Mesendoderm (in vitro differentiated cells): ENCODE measurements at regions not wholly inside any gene's neighbourhood (a gene's known extent, or its start where the extent isn't known, plus 50 kb on each side); places are given as distances from the start of the nearest gene placed in this dataset.
A peak's percentile ranks its signal among the peaks of the same experiment; 100 is the strongest.

ENCODE experiments used
- DNase-seq: peaks from one replicate; pipeline ENCODE4 v3.0.0; 2013
- H2AK5ac ChIP-seq: 2 replicates; pipeline ENCODE4 v1.6.1; 2013; ENCODE audit warnings: low read length, inconsistent platforms
- H2BK120ac ChIP-seq: 2 replicates; pipeline ENCODE4 v1.6.1; 2013; ENCODE audit warnings: low read depth, mild to moderate bottlenecking, low read length, moderate library complexity, mixed read lengths
- H2BK15ac ChIP-seq: replicated peaks from 2 replicates; pipeline ENCODE4 v1.6.1; 2013; ENCODE audit warnings: low read depth, mild to moderate bottlenecking, moderate library complexity
- H2BK5ac ChIP-seq: 2 replicates; pipeline ENCODE4 v1.6.1; 2013; ENCODE audit warnings: low read length, inconsistent platforms
- H3K18ac ChIP-seq: 2 replicates; pipeline ENCODE4 v1.6.1; 2013; ENCODE audit warnings: mild to moderate bottlenecking, low read length, mixed read lengths
- H3K23ac ChIP-seq: one replicate; pipeline ENCODE4 v1.6.1; 2013; ENCODE audit warnings: low read length
- H3K27ac ChIP-seq: 2 replicates; pipeline ENCODE4 v1.5.1; 2013; ENCODE audit warnings: low read depth, mild to moderate bottlenecking, inconsistent platforms, low read length, moderate library complexity
- H3K27me3 ChIP-seq: 2 replicates; pipeline ENCODE4 v1.6.1; 2013; ENCODE audit warnings: low read length, control low read depth, mild to moderate bottlenecking, inconsistent platforms; ENCODE audit not compliant: insufficient read depth, poor library complexity
- H3K36me3 ChIP-seq: 2 replicates; pipeline ENCODE4 v1.6.1; 2013; ENCODE audit warnings: low read length, inconsistent platforms; ENCODE audit not compliant: control insufficient read depth, insufficient read depth
- H3K4ac ChIP-seq: one replicate; pipeline ENCODE4 v1.6.1; 2013; ENCODE audit warnings: low read depth, mild to moderate bottlenecking, low read length, moderate library complexity
- H3K4me1 ChIP-seq: 2 replicates; pipeline ENCODE4 v1.6.1; 2013; ENCODE audit warnings: low read depth, low read length, inconsistent platforms; ENCODE audit not compliant: control insufficient read depth
- H3K4me2 ChIP-seq: 2 replicates; pipeline ENCODE4 v1.6.1; 2013; ENCODE audit warnings: low read length
- H3K4me3 ChIP-seq: 2 replicates; pipeline ENCODE4 v1.5.1; 2013; ENCODE audit warnings: mild to moderate bottlenecking, low read length
- H3K56ac ChIP-seq: one replicate; pipeline ENCODE4 v1.6.1; 2013; ENCODE audit warnings: low read length
- H3K79me1 ChIP-seq: 2 replicates; pipeline ENCODE4 v1.6.1; 2013; ENCODE audit warnings: low read length, inconsistent platforms
- H3K79me2 ChIP-seq: 2 replicates; pipeline ENCODE4 v1.6.1; 2013; ENCODE audit warnings: mild to moderate bottlenecking, low read length; ENCODE audit not compliant: control insufficient read depth, insufficient read depth
- H3K9ac ChIP-seq: 2 replicates; pipeline ENCODE4 v1.6.1; 2013; ENCODE audit warnings: low read length, inconsistent platforms
- H4K5ac ChIP-seq: one replicate; pipeline ENCODE4 v1.6.1; 2013; ENCODE audit warnings: low read length
- H4K8ac ChIP-seq: one replicate; pipeline ENCODE4 v1.6.1; 2013; ENCODE audit warnings: low read depth, mild to moderate bottlenecking, control low read depth, low read length, moderate library complexity
- WGBS: extraction: QIAGEN DNeasy Blood & Tissue Kit; methylation state at CpG from one replicate; pipeline ENCODE4 v1.1.7; 2013; ENCODE audit warnings: low lambda C conversion rate, missing lambda C conversion rate; ENCODE audit not compliant: insufficient coverage; ENCODE audit errors: extremely low coverage; 5-methylcytosine and 5-hydroxymethylcytosine counted together

DNA sequence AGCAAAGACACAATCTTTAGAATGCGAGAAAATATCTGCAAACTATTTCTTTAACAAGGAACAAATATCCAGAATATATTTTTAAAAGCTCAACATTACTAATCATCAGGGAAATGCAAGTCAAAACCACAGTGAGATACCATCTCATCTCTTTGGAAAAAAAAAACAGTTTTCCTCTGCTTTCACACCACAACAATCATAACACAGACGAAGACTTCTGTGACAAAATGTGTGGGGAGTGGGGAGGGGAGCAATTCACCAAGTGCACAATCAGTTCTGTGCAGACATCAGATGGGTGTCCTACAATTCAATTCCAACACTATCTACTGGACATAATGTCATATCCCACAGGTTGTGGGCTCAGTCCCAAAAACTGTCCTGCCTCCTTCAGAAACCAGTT is 293.2 kb upstream of the SLC7A11 start:
- WGBS, result no CpG with 5 or more reads among the region's 2 CpGs
- H3K18ac ChIP-seq, result no peak overlapping the region

DNA sequence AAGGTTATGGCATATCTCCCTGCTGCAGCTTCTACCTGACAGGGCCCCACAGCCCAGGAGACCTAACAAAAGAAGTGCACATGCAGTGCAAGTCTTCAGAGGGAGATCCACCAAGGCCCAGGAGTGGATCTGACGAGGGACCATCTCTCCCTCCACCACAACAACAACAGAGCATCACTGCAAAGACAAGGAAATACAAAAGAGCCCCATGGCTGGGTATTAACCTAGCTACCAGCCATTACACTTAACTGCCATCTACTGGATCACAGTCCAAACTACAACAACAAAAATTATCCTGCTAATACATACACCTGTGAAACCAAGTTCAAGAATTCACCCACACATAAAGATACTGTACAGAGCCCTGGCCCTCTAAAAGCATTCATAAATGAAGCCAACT is 280.2 kb upstream of the SLC7A11 start:
- Histone ChIP-seq H4K5ac (no peak overlapping the region), H3K79me1 (no peaks in the 10 kb centered on the region), H3K23ac (no peak overlapping the region), H2BK5ac (no peak overlapping the region), H3K27ac (no peak overlapping the region), H3K18ac (no peak overlapping the region), H4K8ac (no peak overlapping the region), H3K36me3 (no peaks in the 10 kb centered on the region), H2BK120ac (no peak overlapping the region), H3K4me1 (no peaks in the 10 kb centered on the region), H3K27me3 (no peaks in the 10 kb centered on the region), H2BK15ac (no peak overlapping the region), H3K4me2 (no peak overlapping the region), H3K4me3 (no peak overlapping the region), H2AK5ac (no peak overlapping the region), H3K4ac (no peak overlapping the region), H3K56ac (no peak overlapping the region), H3K79me2 (no peaks in the 10 kb centered on the region), H3K9ac (no peak overlapping the region)
- DNase-seq, result peak; percentile 54
- WGBS, result no CpG with 5 or more reads among the region's 1 CpG

More for the DNA sequence above, 293.2 kb upstream of the SLC7A11 start:
- Histone ChIP-seq H3K27ac (no peak overlapping the region), H3K4me2 (no peak overlapping the region), H3K4me3 (no peak overlapping the region), H4K5ac (no peak overlapping the region), H2AK5ac (no peak overlapping the region), H3K4me1 (no peaks in the 10 kb centered on the region), H3K9ac (no peak overlapping the region), H3K36me3 (no peaks in the 10 kb centered on the region), H3K56ac (no peak overlapping the region), H3K4ac (no peak overlapping the region), H4K8ac (no peak overlapping the region), H2BK15ac (no peak overlapping the region), H3K23ac (no peak overlapping the region), H3K27me3 (no peaks in the 10 kb centered on the region), H3K79me2 (no peaks in the 10 kb centered on the region), H3K79me1 (no peaks in the 10 kb centered on the region), H2BK120ac (no peak overlapping the region), H2BK5ac (no peak overlapping the region)
- DNase-seq, result no peak

DNA sequence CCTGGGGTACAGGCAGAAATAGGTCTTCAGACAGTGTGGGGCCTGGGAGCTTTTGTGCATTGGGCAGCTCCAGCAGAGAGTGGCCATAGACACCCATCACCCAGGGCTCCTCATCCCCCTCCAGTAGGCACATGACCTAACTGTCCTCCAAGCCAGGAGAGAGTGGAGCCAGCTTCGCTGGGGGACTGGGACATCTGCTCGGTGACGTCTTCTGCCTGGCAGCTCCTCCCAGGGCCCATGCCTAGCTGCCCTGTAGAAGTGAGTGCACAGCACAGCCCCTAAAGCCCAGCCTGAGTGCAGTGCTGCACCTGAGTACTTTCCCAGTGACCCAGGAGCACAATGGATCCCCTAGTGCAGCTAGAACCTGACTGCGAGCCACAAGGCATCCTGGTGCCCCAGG is 279.7 kb upstream of the SLC7A11 start:
- Histone ChIP-seq H3K36me3 (no peaks in the 10 kb centered on the region), H4K8ac (no peak overlapping the region), H3K56ac (no peak overlapping the region), H3K4me3 (no peak overlapping the region), H3K23ac (no peak overlapping the region), H2BK120ac (no peak overlapping the region), H3K4me2 (no peak overlapping the region), H3K4ac (no peak overlapping the region), H3K9ac (no peak overlapping the region), H3K79me2 (no peaks in the 10 kb centered on the region), H2BK5ac (no peak overlapping the region), H3K18ac (no peak overlapping the region), H3K27me3 (no peaks in the 10 kb centered on the region), H2BK15ac (no peak overlapping the region), H3K4me1 (no peaks in the 10 kb centered on the region), H3K79me1 (no peaks in the 10 kb centered on the region), H2AK5ac (no peak overlapping the region), H4K5ac (no peak overlapping the region), H3K27ac (no peak overlapping the region)
- WGBS, result no CpG with 5 or more reads among the region's 4 CpGs
- DNase-seq, result no peak

DNA sequence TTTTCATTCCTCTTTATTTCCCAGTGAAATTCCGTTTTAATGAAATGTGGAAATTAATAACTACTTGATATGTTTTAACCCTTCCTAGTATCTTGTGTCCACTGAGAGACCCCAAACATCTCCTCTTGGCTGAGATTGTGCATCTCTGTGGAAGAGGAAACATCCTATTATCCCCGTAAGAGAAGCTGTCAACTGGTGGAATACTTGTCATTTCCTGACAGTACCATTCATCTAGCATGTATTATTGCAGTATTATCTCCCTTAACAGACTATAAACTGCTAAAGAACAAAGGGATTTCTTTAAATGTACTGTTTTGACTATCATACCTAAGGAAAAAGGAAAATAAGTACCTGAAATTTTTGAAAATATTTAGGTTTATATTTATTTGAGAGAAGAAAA is 277.3 kb upstream of the SLC7A11 start:
- Histone ChIP-seq H3K56ac (no peak overlapping the region), H3K9ac (no peak overlapping the region), H3K4ac (no peak overlapping the region), H2BK15ac (no peak overlapping the region), H3K18ac (no peak overlapping the region), H3K79me2 (no peaks in the 10 kb centered on the region), H3K36me3 (no peaks in the 10 kb centered on the region), H4K5ac (no peak overlapping the region), H2BK120ac (no peak overlapping the region), H2BK5ac (no peak overlapping the region), H3K27ac (no peak overlapping the region), H3K4me2 (no peak overlapping the region), H3K79me1 (no peaks in the 10 kb centered on the region), H3K27me3 (no peaks in the 10 kb centered on the region), H3K4me1 (no peaks in the 10 kb centered on the region), H3K4me3 (no peak overlapping the region), H4K8ac (no peak overlapping the region), H3K23ac (no peak overlapping the region), H2AK5ac (no peak overlapping the region)
- no CpG with 5 or more reads among the region's 2 CpGs for WGBS
- no peak for DNase-seq

DNA sequence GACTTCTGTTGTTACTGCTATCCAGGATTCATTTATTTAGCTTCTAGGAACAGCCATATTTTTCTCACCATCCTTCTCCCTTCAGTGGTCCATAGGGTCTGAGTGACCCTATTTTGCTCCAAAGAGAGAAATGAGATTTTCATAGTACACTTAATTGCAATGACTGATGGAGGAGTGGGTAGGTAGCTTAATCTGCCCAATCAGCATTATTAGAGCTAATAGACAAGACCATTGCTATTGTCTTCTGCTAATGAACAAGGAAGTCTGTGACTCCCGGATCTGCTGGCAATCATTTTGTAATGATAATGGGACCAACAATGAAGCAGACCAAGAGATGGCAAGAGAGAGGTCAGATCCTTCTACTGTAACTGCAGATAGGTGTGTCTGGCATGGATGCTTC is 271.4 kb upstream of the SLC7A11 start:
- Histone ChIP-seq H3K79me2 (no peaks in the 10 kb centered on the region), H3K4ac (no peak overlapping the region), H3K27me3 (no peaks in the 10 kb centered on the region), H3K4me2 (no peak overlapping the region), H3K56ac (no peak overlapping the region), H3K9ac (no peak overlapping the region), H3K36me3 (no peaks in the 10 kb centered on the region), H3K4me1 (no peaks in the 10 kb centered on the region), H2AK5ac (no peak overlapping the region), H3K4me3 (no peak overlapping the region), H3K23ac (no peak overlapping the region), H4K8ac (no peak overlapping the region), H3K27ac (no peak overlapping the region), H3K79me1 (no peaks in the 10 kb centered on the region), H2BK15ac (no peak overlapping the region), H2BK5ac (no peak overlapping the region), H3K18ac (no peak overlapping the region), H2BK120ac (no peak overlapping the region), H4K5ac (no peak overlapping the region)
- no peak for DNase-seq
- WGBS, result no CpG with 5 or more reads among the region's 1 CpG

DNA sequence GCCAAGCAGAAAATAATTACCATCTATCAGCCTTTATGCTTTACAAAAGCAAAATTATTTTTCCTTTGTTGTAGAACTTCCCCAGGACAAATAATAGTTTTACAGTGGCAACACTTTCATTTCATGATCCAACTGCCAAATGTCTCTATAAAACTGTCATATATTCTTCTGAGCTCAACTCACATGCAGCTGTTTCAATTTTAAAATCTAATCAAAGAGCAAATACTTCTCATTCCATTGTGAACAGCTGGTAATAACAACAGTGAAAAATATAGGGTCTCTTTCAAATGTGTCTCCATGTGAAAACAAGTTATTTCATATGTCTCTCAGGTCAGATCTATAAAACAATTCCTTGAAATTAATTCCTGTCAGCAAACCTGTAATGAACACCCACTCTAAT is 270.6 kb upstream of the SLC7A11 start:
- no peaks in the 10 kb centered on the region for H3K27me3 ChIP-seq
- no peak overlapping the region for H2BK15ac ChIP-seq
- no peak overlapping the region for H3K4ac ChIP-seq
- no peak overlapping the region for H2BK5ac ChIP-seq
- H3K4me3 ChIP-seq, result no peak overlapping the region
- no peak overlapping the region for H3K18ac ChIP-seq
- H3K23ac ChIP-seq, result no peak overlapping the region
- no peak for DNase-seq
- no peak overlapping the region for H3K27ac ChIP-seq
- H3K4me1 ChIP-seq, result no peaks in the 10 kb centered on the region
- H3K4me2 ChIP-seq, result no peak overlapping the region
- no peak overlapping the region for H2BK120ac ChIP-seq
- no peaks in the 10 kb centered on the region for H3K79me2 ChIP-seq
- no peak overlapping the region for H3K9ac ChIP-seq
- H3K79me1 ChIP-seq, result no peaks in the 10 kb centered on the region
- H3K56ac ChIP-seq, result no peak overlapping the region
- H2AK5ac ChIP-seq, result no peak overlapping the region
- H4K5ac ChIP-seq, result no peak overlapping the region
- H3K36me3 ChIP-seq, result no peaks in the 10 kb centered on the region
- H4K8ac ChIP-seq, result no peak overlapping the region
